IMR-90 (cell line): ENCODE measurements at regions not wholly inside any gene's neighbourhood (a gene's known extent, or its start where the extent isn't known, plus 50 kb on each side); places are given as distances from the start of the nearest gene placed in this dataset.
"Not testable (repeated sequence)": the region's sequence is repeated elsewhere in the genome, so short reads cannot be mapped to it uniquely, and the experiment has no call there.

Source experiments
- MXI1 ChIP-seq: IDR thresholded peaks from 2 replicates; pipeline ENCODE4 v1.6.1; 2012; ENCODE audit warnings: low read depth, mild to moderate bottlenecking, low read length, moderate library complexity, borderline replicate concordance
- POLR2A ChIP-seq: IDR thresholded peaks from 2 replicates; pipeline ENCODE4 v1.6.1; 2012; ENCODE audit warnings: mild to moderate bottlenecking, low read depth, low read length
- RFX5 ChIP-seq: IDR thresholded peaks from 2 replicates; pipeline ENCODE4 v1.8.0; 2012; ENCODE audit warnings: low read depth, mild to moderate bottlenecking, low read length, moderate library complexity

DNA sequence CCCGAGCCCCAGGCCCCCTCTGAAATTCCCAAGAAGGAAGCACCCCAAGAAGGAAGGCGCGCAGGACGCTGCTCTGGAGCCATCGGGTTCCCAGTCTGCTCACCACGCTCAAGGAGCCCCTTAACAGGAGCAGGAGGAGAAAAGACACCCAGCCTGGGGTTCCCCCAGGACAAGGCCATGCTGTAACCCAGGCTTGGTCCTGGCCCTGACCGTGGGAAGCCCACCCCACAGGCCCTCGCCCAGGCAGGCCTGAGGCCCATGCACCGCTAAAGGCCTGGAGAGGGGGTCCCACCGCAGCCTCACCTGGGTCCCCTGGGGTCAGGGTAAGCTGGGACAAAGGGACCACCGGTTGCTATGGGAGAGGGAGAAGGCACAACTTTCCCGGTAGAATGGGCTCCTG is 309.3 kb downstream of the TP53TG3F start:
- not testable (repeated sequence) for TF ChIP-seq RFX5, POLR2A, MXI1
